HG03196 (cell line): ENCODE measurements at regions not wholly inside any gene's neighbourhood (a gene's known extent, or its start where the extent isn't known, plus 50 kb on each side); places are given as distances from the start of the nearest gene placed in this dataset.

Source experiments
- ATAC-seq: cut with Tn5 transposase; IDR thresholded peaks from one replicate; pipeline ENCODE4 v1.9.1; 2021; ENCODE audit not compliant: unreplicated experiment

GRCh38 chr4:34629451-34629850, 1614.9 kb downstream of the ARAP2 start:
- no peak for ATAC-seq

GRCh38 chr4:34633241-34633640, 1611.1 kb downstream of the ARAP2 start:
- no peak for ATAC-seq

- ATAC-seq: no peak
Measured at GRCh38 chr4:34636623-34637022, 1607.7 kb downstream of the ARAP2 start.

- no peak for ATAC-seq
Measured at GRCh38 chr4:34643476-34643875, 1600.8 kb downstream of the ARAP2 start.

GRCh38 chr4:34644579-34645115, 1599.7 kb downstream of the ARAP2 start:
- no peak for ATAC-seq

- ATAC-seq: no peak
Measured at GRCh38 chr4:34649716-34650115, 1594.6 kb downstream of the ARAP2 start.

- ATAC-seq: no peak
Measured at GRCh38 chr4:34664051-34664450, 1580.3 kb downstream of the ARAP2 start.

GRCh38 chr4:34676400-34676799, 1567.9 kb downstream of the ARAP2 start:
- no peak for ATAC-seq

GRCh38 chr4:34678431-34678830, 1565.9 kb downstream of the ARAP2 start:
- no peak for ATAC-seq

GRCh38 chr4:34679228-34679627, 1565.1 kb downstream of the ARAP2 start:
- no peak for ATAC-seq

GRCh38 chr4:34709564-34709963, 1534.8 kb downstream of the ARAP2 start:
- no peak for ATAC-seq

GRCh38 chr4:34718576-34719245, 1525.6 kb downstream of the ARAP2 start:
- no peak for ATAC-seq

- ATAC-seq: no peak
Measured at GRCh38 chr4:34720571-34720970, 1523.7 kb downstream of the ARAP2 start.

- no peak for ATAC-seq
Measured at GRCh38 chr4:34721835-34722234, 1522.5 kb downstream of the ARAP2 start.

- ATAC-seq: no peak
Measured at GRCh38 chr4:34723605-34724004, 1520.7 kb downstream of the ARAP2 start.

- ATAC-seq: no peak
Measured at GRCh38 chr4:34724491-34724890, 1519.8 kb downstream of the ARAP2 start.

GRCh38 chr4:34731070-34731469, 1513.2 kb downstream of the ARAP2 start:
- no peak for ATAC-seq

GRCh38 chr4:34732176-34732950, 1512.0 kb downstream of the ARAP2 start:
- no peak for ATAC-seq

GRCh38 chr4:34733185-34733941, 1511.0 kb downstream of the ARAP2 start:
- no peak for ATAC-seq

- ATAC-seq: no peak
Measured at GRCh38 chr4:34766935-34767334, 1477.4 kb downstream of the ARAP2 start.

- ATAC-seq: no peak
Measured at GRCh38 chr4:34767407-34767806, 1476.9 kb downstream of the ARAP2 start.

GRCh38 chr4:34771632-34772031, 1472.7 kb downstream of the ARAP2 start:
- ATAC-seq: no peak
